GM21423 (cell line): ENCODE measurements at regions not wholly inside any gene's neighbourhood (a gene's known extent, or its start where the extent isn't known, plus 50 kb on each side); places are given as distances from the start of the nearest gene placed in this dataset.

ENCODE experiments used
- ATAC-seq: cut with Tn5 transposase; IDR thresholded peaks from one replicate; pipeline ENCODE4 v1.9.1; 2021; ENCODE audit warnings: mild to moderate bottlenecking, moderate library complexity; ENCODE audit not compliant: unreplicated experiment

GRCh38 chr18:25456334-25457010 is 104.5 kb upstream of the ZNF521 start:
- no peak for ATAC-seq

- ATAC-seq, result no peak
Observed at GRCh38 chr18:25455646-25456045, 103.7 kb upstream of the ZNF521 start.

GRCh38 chr18:25455159-25455558 is 103.2 kb upstream of the ZNF521 start:
- ATAC-seq, result no peak

- ATAC-seq, result no peak
Observed at GRCh38 chr18:25454730-25455129, 102.8 kb upstream of the ZNF521 start.

- no peak for ATAC-seq
Observed at GRCh38 chr18:25454270-25454659, 102.3 kb upstream of the ZNF521 start.

- ATAC-seq, result no peak
Observed at GRCh38 chr18:25453556-25454269, 101.7 kb upstream of the ZNF521 start.

- ATAC-seq, result no peak
Observed at GRCh38 chr18:25451077-25451658, 99.2 kb upstream of the ZNF521 start.

- no peak for ATAC-seq
Observed at GRCh38 chr18:25449046-25449445, 97.1 kb upstream of the ZNF521 start.

- ATAC-seq, result no peak
Observed at GRCh38 chr18:25446972-25447371, 95.0 kb upstream of the ZNF521 start.

GRCh38 chr18:25445430-25445829 is 93.5 kb upstream of the ZNF521 start:
- ATAC-seq, result no peak

GRCh38 chr18:25443776-25444175 is 91.8 kb upstream of the ZNF521 start:
- no peak for ATAC-seq

GRCh38 chr18:25435149-25435782 is 83.3 kb upstream of the ZNF521 start:
- no peak for ATAC-seq

GRCh38 chr18:25434745-25435144 is 82.8 kb upstream of the ZNF521 start:
- ATAC-seq, result no peak

- no peak for ATAC-seq
Observed at GRCh38 chr18:25433590-25433989, 81.6 kb upstream of the ZNF521 start.

- no peak for ATAC-seq
Observed at GRCh38 chr18:25425024-25425423, 73.1 kb upstream of the ZNF521 start.

- ATAC-seq, result no peak
Observed at GRCh38 chr18:25423760-25424159, 71.8 kb upstream of the ZNF521 start.

- no peak for ATAC-seq
Observed at GRCh38 chr18:25423267-25423666, 71.3 kb upstream of the ZNF521 start.

GRCh38 chr18:25422230-25422629 is 70.3 kb upstream of the ZNF521 start:
- ATAC-seq, result no peak

- ATAC-seq, result no peak
Observed at GRCh38 chr18:25420077-25420825, 68.3 kb upstream of the ZNF521 start.

- no peak for ATAC-seq
Observed at GRCh38 chr18:25416374-25416773, 64.4 kb upstream of the ZNF521 start.

GRCh38 chr18:25409971-25410370 is 58.0 kb upstream of the ZNF521 start:
- no peak for ATAC-seq
